CD4-positive, alpha-beta memory T cell (primary cell): ENCODE measurements at regions not wholly inside any gene's neighbourhood (a gene's known extent, or its start where the extent isn't known, plus 50 kb on each side); places are given as distances from the start of the nearest gene placed in this dataset.

Experiments used
- CTCF ChIA-PET: fragments of 350-600 bp; sonication (Branson Sonifier 250); formaldehyde crosslinking; loops from one replicate; lab custom pipeline; 2021; ENCODE audit warnings: inconsistent platforms; ENCODE audit not compliant: partially characterized antibody; lab: Charles Lee
- POLR2A ChIA-PET: fragments of 350-600 bp; sonication (Branson Sonifier 250); formaldehyde crosslinking; loops from one replicate; lab custom pipeline; 2021; ENCODE audit not compliant: partially characterized antibody; lab: Charles Lee
- DNase-seq, 5 donors: peaks; one replicate each; pipeline versions ENCODE4 v3.0.0 to v3.0.0-alpha.2; 2020 to 2022; ENCODE audit warnings: mixed read lengths in 1 of 5
- H3K27ac ChIP-seq: one replicate; pipeline ENCODE4 v1.7.0; 2013; ENCODE audit warnings: low read depth, low read length
- H3K27me3 ChIP-seq: 2 replicates; pipeline ENCODE4 v1.7.0; 2013; ENCODE audit warnings: mild to moderate bottlenecking, low read length, moderate library complexity; ENCODE audit not compliant: insufficient read depth
- H3K36me3 ChIP-seq: 2 replicates; pipeline ENCODE4 v1.7.0; 2013; ENCODE audit warnings: mild to moderate bottlenecking, low read length, moderate library complexity; ENCODE audit not compliant: insufficient read depth
- H3K4me1 ChIP-seq: 2 replicates; pipeline ENCODE4 v1.7.0; 2013; ENCODE audit warnings: mild to moderate bottlenecking, low read length, moderate library complexity; ENCODE audit not compliant: insufficient read depth
- H3K4me3 ChIP-seq, 2 donors: one replicate each; pipeline ENCODE4 v1.7.0; 2013; ENCODE audit warnings: low read length in 2 of 2, mild to moderate bottlenecking in 1 of 2
- H3K9me3 ChIP-seq, 2 donors: one replicate each; pipeline ENCODE4 v1.7.0; 2013; ENCODE audit warnings: low read length in 2 of 2, control low read depth in 1 of 2; ENCODE audit not compliant: control insufficient read depth in 1 of 2
- H3K27ac Mint-ChIP-seq, 7 donors: one replicate each; pipeline ENCODE4 v1.8.0; 2020 to 2021; ENCODE audit warnings: mixed read lengths in 7 of 7, mild to moderate bottlenecking in 6 of 7, inconsistent platforms in 3 of 7, moderate library complexity in 3 of 7
- H3K27me3 Mint-ChIP-seq, 2 donors: one replicate each; pipeline ENCODE4 v1.8.0; 2020 to 2021; ENCODE audit warnings: mixed read lengths in 2 of 2
- H3K36me3 Mint-ChIP-seq, 2 donors: one replicate each; pipeline ENCODE4 v1.8.0; 2020 to 2021; ENCODE audit warnings: mixed read lengths in 2 of 2, inconsistent platforms in 1 of 2, mild to moderate bottlenecking in 1 of 2
- H3K4me1 Mint-ChIP-seq, 4 donors: one replicate each; pipeline ENCODE4 v1.8.0; 2020 to 2021; ENCODE audit warnings: mixed read lengths in 4 of 4, mild to moderate bottlenecking in 1 of 4
- H3K4me3 Mint-ChIP-seq, 8 donors: one replicate each; pipeline ENCODE4 v1.8.0; 2020 to 2021; ENCODE audit warnings: mixed read lengths in 8 of 8, mild to moderate bottlenecking in 7 of 8, moderate library complexity in 6 of 8, inconsistent platforms in 3 of 8
- H3K9me3 Mint-ChIP-seq, 8 donors: one replicate each; pipeline ENCODE4 v1.8.0; 2020 to 2021; ENCODE audit warnings: mixed read lengths in 8 of 8, mild to moderate bottlenecking in 5 of 8, inconsistent platforms in 3 of 8, moderate library complexity in 1 of 8
- intact Hi-C: fragments of 100-400 bp; cut with micrococcal nuclease; formaldehyde crosslinking; loops from one replicate; pipeline ENCODE4 v1.15.1; 2023

DNA sequence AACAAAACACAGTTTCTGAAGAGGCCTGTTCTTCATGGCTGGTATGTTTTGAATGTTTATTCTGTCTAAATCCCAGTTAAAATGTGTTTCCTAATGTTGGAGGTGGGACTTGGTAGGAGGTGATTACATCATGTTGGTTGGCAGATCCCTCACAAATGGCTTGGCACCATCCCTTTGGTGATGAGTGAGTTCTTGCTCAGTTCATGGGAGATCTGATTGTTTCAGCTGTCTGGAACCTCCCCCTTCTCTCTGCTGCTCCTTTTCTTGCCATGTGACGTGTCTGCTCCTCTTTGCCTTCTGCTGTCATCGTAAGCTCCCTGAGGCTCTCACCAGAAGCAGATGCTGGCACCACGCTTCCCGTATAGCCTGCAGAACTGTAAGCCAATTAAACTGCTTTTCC, 383.6 kb upstream of the TPK1 start:
- Mint-ChIP-seq H3K27ac (no peak overlapping the region), H3K36me3 (no peaks in the 10 kb centered on the region), H3K4me3 (no peak overlapping the region), H3K9me3 (peaks cover 0 to 6% (median 0%) of the 10 kb centered on the region in 8 donors), H3K4me1 (no peaks in the 10 kb centered on the region), H3K27me3 (no peaks in the 10 kb centered on the region)
- H3K36me3 ChIP-seq = no peaks in the 10 kb centered on the region
- intact Hi-C loops = no loop called here
- POLR2A ChIA-PET = no interaction called here
- no peak overlapping the region for H3K4me3 ChIP-seq
- H3K9me3 ChIP-seq = no peaks in the 10 kb centered on the region
- no peaks in the 10 kb centered on the region for H3K27me3 ChIP-seq
- DNase-seq = no peak
- no peaks in the 10 kb centered on the region for H3K4me1 ChIP-seq
- CTCF ChIA-PET = no interaction called here
- no peak overlapping the region for H3K27ac ChIP-seq

DNA sequence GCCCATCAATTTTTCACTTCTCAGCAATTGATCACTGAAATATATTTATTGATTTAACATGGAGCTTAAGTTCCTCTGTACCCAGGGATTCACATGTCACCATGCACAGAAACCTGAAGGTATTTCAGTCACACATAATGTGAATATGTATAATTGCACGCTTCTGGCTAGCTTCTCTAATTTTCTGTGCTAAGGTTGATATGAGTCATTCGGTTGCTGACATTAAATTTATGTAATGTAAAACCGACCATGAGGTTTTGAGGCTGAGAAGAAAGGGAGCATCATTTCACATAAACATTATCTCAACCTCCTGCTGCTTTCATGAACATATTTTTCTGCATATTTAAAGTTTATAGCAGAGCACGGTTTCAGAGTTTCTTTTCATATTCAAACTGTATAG, 381.0 kb upstream of the TPK1 start:
- Histone ChIP-seq H3K9me3 (no peaks in the 10 kb centered on the region), H3K4me1 (no peaks in the 10 kb centered on the region), H3K27ac (no peak overlapping the region), H3K36me3 (no peaks in the 10 kb centered on the region), H3K27me3 (no peaks in the 10 kb centered on the region), H3K4me3 (no peak overlapping the region)
- Mint-ChIP-seq H3K9me3 (peaks cover 0 to 6% (median 0%) of the 10 kb centered on the region in 8 donors), H3K4me1 (no peaks in the 10 kb centered on the region), H3K36me3 (no peaks in the 10 kb centered on the region), H3K4me3 (no peak overlapping the region), H3K27ac (no peak overlapping the region), H3K27me3 (no peaks in the 10 kb centered on the region)
- intact Hi-C loops = no loop called here
- no peak for DNase-seq
- CTCF ChIA-PET = no interaction called here
- POLR2A ChIA-PET = no interaction called here

GRCh38 chr7:145212050-145212449, 376.2 kb upstream of the TPK1 start:
- peaks cover 0 to 2% of the 10 kb centered on the region in 2 donors for H3K27me3 Mint-ChIP-seq
- no peak for DNase-seq
- intact Hi-C loops = no loop called here
- H3K27ac ChIP-seq = no peak overlapping the region
- POLR2A ChIA-PET = no interaction called here
- no peak overlapping the region for H3K27ac Mint-ChIP-seq
- no peaks in the 10 kb centered on the region for H3K27me3 ChIP-seq
- H3K36me3 Mint-ChIP-seq = no peaks in the 10 kb centered on the region
- no peak overlapping the region for H3K4me3 Mint-ChIP-seq
- CTCF ChIA-PET = no interaction called here
- H3K9me3 ChIP-seq = no peaks in the 10 kb centered on the region
- H3K4me1 ChIP-seq = no peaks in the 10 kb centered on the region
- no peak overlapping the region for H3K4me3 ChIP-seq
- H3K36me3 ChIP-seq = no peaks in the 10 kb centered on the region
- peaks cover 0 to 5% (median 0%) of the 10 kb centered on the region in 8 donors for H3K9me3 Mint-ChIP-seq
- no peaks in the 10 kb centered on the region for H3K4me1 Mint-ChIP-seq

DNA sequence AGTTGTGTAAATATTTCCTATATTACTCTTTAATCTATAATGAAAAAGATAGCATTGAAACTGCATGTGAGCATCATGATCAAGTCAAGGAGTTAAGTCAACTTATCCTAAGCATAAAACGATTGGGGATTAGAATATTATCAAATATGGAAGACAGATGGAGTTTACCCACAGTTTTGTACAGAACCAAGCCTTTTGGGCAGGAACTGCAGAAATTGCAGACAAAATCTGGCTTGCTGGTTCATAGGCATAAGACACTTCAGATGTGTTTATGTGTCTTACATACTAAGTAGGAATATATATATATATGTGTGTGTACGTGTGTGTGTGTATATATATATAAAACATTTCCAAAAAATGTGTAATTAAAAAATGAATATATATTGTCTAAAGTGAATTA, 375.4 kb upstream of the TPK1 start:
- Histone ChIP-seq H3K36me3 (no peaks in the 10 kb centered on the region), H3K9me3 (no peaks in the 10 kb centered on the region), H3K27ac (no peak overlapping the region), H3K4me3 (no peak overlapping the region), H3K27me3 (no peaks in the 10 kb centered on the region), H3K4me1 (no peaks in the 10 kb centered on the region)
- no peak overlapping the region for H3K27ac Mint-ChIP-seq
- H3K36me3 Mint-ChIP-seq = no peaks in the 10 kb centered on the region
- H3K9me3 Mint-ChIP-seq = peaks cover 0 to 3% (median 0%) of the 10 kb centered on the region in 8 donors
- CTCF ChIA-PET = no interaction called here
- intact Hi-C loops = no loop called here
- POLR2A ChIA-PET = no interaction called here
- no peak for DNase-seq
- H3K4me1 Mint-ChIP-seq = no peaks in the 10 kb centered on the region
- H3K4me3 Mint-ChIP-seq = no peak overlapping the region
- H3K27me3 Mint-ChIP-seq = peaks cover 0 to 2% of the 10 kb centered on the region in 2 donors

DNA sequence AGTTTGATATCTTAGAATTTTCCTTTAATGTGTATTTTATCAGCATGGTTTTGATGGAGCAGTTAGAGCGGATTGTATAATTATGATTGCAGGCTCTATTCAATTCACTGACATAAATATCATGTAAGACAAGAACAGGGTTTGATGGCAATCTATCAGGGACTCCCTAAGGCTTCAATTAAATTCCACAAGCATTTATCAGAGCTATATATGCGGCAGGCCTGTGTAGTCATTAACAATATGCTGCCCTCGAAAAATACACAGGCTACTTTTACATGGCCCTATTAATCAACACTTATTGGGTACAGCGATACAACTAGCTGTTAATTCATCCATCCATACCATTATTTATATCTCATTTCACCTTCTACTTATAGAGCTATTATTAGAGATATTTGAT, 358.1 kb upstream of the TPK1 start:
- H3K4me3 ChIP-seq = no peak overlapping the region
- no peak overlapping the region for H3K27ac ChIP-seq
- Mint-ChIP-seq H3K27ac (no peak overlapping the region), H3K4me1 (no peaks in the 10 kb centered on the region), H3K36me3 (no peaks in the 10 kb centered on the region), H3K27me3 (peaks cover 0 to 1% of the 10 kb centered on the region in 2 donors), H3K4me3 (no peak overlapping the region), H3K9me3 (no peaks in the 10 kb centered on the region)
- DNase-seq = no peak
- H3K36me3 ChIP-seq = no peaks in the 10 kb centered on the region
- ChIA-PET POLR2A (no interaction called here), CTCF (no interaction called here)
- intact Hi-C loops = no loop called here
- H3K27me3 ChIP-seq = no peaks in the 10 kb centered on the region
- no peaks in the 10 kb centered on the region for H3K9me3 ChIP-seq
- H3K4me1 ChIP-seq = no peaks in the 10 kb centered on the region

- ChIA-PET CTCF (no interaction called here), POLR2A (no interaction called here)
- Mint-ChIP-seq H3K27me3 (peaks cover 0 to 1% of the 10 kb centered on the region in 2 donors), H3K36me3 (no peaks in the 10 kb centered on the region), H3K4me3 (no peak overlapping the region), H3K27ac (no peak overlapping the region), H3K4me1 (no peaks in the 10 kb centered on the region), H3K9me3 (no peaks in the 10 kb centered on the region)
- no peaks in the 10 kb centered on the region for H3K27me3 ChIP-seq
- intact Hi-C loops = no loop called here
- no peak overlapping the region for H3K4me3 ChIP-seq
- no peaks in the 10 kb centered on the region for H3K4me1 ChIP-seq
- DNase-seq = no peak
- no peaks in the 10 kb centered on the region for H3K9me3 ChIP-seq
- no peak overlapping the region for H3K27ac ChIP-seq
- H3K36me3 ChIP-seq = no peaks in the 10 kb centered on the region
Measured at GRCh38 chr7:145184956-145185355, 349.1 kb upstream of the TPK1 start.

DNA sequence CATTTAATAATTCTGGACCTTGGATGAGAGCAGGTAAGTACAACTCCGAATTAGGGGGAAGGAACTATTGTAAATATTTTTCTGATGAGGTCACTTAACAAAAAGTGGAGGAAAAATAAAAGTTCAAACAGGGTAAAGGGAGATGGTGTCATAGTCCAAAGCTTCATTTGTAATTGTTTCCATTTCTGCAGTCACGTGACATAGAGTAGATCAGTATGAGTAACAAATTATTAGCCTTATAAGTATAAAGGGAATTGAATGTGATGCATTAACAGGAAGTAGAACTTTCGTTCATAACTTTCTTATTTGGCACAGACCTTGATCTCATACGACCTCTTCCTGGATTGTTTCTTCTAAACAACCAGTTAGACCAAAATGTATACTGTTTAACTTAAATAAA, 347.2 kb upstream of the TPK1 start:
- Histone ChIP-seq H3K4me3 (no peak overlapping the region), H3K4me1 (no peaks in the 10 kb centered on the region), H3K27ac (no peak overlapping the region), H3K36me3 (no peaks in the 10 kb centered on the region), H3K27me3 (no peaks in the 10 kb centered on the region), H3K9me3 (no peaks in the 10 kb centered on the region)
- no peak for DNase-seq
- CTCF ChIA-PET = no interaction called here
- Mint-ChIP-seq H3K4me1 (no peaks in the 10 kb centered on the region), H3K36me3 (no peaks in the 10 kb centered on the region), H3K27me3 (no peaks in the 10 kb centered on the region), H3K27ac (no peak overlapping the region), H3K4me3 (no peak overlapping the region), H3K9me3 (no peaks in the 10 kb centered on the region)
- POLR2A ChIA-PET = no interaction called here
- intact Hi-C loops = no loop called here

DNA sequence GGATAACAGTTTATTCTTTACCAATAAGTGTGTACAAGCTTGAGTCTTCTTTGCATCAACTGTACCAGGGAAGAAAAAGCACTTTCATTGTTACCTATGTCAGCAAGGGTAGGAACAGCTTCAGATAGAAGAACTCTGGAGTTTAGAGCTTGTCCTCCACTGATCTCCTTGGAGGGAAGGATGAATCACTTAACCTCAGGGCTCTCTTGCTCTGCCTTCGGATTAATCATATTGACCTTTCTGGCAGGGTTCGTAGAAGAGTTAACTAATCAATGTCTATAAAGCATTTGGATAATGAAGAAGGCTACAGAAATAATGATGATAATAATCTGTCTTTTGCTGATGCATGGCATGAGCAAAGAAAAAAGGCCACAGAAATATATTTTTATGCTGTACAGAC, 339.5 kb upstream of the TPK1 start:
- H3K4me3 ChIP-seq = no peak overlapping the region
- no peaks in the 10 kb centered on the region for H3K27me3 ChIP-seq
- Mint-ChIP-seq H3K4me1 (no peaks in the 10 kb centered on the region), H3K9me3 (no peaks in the 10 kb centered on the region), H3K27ac (no peak overlapping the region), H3K4me3 (no peak overlapping the region), H3K27me3 (no peaks in the 10 kb centered on the region), H3K36me3 (no peaks in the 10 kb centered on the region)
- H3K4me1 ChIP-seq = no peaks in the 10 kb centered on the region
- H3K27ac ChIP-seq = no peak overlapping the region
- intact Hi-C loops = no loop called here
- no peak for DNase-seq
- no peaks in the 10 kb centered on the region for H3K9me3 ChIP-seq
- ChIA-PET CTCF (no interaction called here), POLR2A (no interaction called here)
- H3K36me3 ChIP-seq = no peaks in the 10 kb centered on the region
